HG02943 (cell line): ENCODE measurements at regions not wholly inside any gene's neighbourhood (a gene's known extent, or its start where the extent isn't known, plus 50 kb on each side); places are given as distances from the start of the nearest gene placed in this dataset.
A peak's percentile ranks its signal among the peaks of the same experiment; 100 is the strongest.

Experiments used
- ATAC-seq: cut with Tn5 transposase; IDR thresholded peaks from one replicate; pipeline ENCODE4 v1.9.1; 2021; ENCODE audit warnings: mild to moderate bottlenecking, low read depth, moderate library complexity; ENCODE audit not compliant: unreplicated experiment

GRCh38 chr4:124000233-124000632, 603.6 kb downstream of the SPRY1 start:
- no peak for ATAC-seq

GRCh38 chr4:124015766-124016165, 619.2 kb downstream of the SPRY1 start:
- no peak for ATAC-seq

DNA sequence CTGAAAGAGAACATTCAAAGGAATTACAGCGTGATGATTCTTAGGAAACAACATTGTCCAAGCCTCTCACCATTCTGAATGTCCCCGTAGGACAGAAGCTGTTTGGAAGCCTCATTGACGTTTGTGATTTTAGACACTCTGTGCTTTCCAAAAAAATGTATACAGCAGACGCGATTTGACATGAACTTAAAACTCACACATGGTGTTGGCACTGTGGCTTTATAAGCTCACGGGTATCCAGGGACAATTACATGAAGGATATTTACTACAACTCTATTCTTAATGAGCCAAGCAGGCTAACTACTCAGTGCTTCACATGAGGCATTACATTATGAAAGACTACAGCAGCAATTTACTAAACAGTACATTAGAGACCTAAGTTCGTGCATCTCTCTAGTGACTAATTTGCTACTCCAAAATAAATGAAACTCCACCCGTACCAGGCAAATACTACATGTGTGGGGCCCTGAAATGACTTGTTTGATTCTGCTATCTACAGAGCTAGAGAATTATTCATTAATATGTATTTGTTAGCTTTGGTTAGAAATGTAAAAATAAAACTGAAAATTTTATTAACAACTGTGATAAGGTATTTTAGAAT, 620.7 kb downstream of the SPRY1 start:
- no peak for ATAC-seq

- ATAC-seq, result peak; percentile 99
Measured at GRCh38 chr4:124018383-124019317, 622.1 kb downstream of the SPRY1 start.

DNA sequence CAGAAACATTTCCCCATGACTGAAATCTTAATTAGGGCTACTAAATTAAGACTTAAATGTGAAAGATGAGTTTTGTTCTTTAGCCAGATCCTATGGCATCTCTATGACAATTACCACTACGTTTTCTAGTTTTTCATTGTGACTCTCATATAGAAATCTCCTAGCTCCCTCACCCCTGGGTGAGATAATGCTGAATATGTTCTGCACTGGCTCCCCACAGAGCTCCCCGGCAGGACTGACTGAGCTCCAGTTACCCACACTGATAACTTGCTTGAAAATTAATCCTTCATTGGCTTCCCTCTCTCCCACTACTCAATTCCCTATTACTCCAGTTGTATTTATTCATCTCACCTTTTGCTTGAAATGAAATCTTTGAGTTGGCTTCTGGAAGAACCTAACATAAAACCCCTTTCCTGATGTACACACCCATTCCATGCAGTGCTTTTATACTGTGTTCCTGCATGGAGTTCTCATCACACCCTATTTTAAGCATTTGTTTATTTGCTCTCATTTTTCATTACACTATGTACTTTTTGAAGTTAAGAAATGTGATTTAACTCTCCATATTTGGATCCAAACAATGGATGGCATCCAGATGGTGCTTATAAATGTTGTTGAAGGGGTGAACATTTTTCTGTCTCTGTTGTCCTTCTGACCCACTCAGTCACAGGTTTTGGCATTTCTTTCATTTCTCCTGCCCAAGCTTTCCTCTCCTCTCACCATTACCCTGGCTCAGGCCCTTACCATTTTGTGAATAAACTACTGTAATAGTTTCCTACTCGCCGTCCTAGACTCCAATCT, 623.4 kb downstream of the SPRY1 start:
- ATAC-seq, result no peak

DNA sequence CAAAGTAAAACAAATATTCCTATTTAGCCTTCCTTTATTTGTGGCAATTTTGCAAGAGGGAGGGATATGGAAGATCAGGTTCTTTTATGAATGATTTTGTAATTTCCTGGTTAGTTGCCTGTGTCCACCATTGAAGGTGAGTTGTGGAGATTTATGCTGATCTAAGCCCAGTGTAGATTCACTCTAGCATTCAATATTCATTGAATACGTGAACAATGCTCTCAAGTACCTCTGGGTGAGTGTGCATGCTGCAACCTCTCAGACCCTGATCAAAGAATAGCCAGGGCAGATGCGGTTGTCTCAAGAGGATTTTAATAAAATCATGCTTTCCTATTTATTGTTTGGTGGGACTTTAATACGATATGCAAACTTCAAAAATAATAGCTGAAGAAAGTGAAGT, 628.4 kb downstream of the SPRY1 start:
- ATAC-seq, result no peak

DNA sequence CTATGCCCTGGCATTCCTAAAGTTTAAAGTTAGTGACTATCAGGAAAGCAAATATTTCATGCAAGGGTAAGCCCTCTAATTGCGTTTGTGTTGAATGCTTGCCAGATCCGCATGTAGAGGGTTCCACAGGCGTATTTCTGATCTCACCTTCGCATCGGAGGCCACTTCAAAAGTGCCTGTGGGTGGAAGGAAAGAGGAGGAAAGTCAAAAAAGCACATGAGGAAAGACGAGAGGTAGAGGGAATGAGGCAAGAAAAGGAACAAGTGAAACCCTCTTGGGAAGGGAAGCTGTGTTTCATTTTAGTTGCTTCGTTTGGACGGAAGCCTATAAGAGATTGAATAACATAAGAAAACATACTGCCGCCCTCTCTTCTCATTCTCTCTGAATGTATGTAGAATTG, 628.8 kb downstream of the SPRY1 start:
- ATAC-seq, result no peak

- ATAC-seq, result no peak
Measured at GRCh38 chr4:124028182-124028581, 631.6 kb downstream of the SPRY1 start.

GRCh38 chr4:124030147-124030546, 633.6 kb downstream of the SPRY1 start:
- no peak for ATAC-seq

DNA sequence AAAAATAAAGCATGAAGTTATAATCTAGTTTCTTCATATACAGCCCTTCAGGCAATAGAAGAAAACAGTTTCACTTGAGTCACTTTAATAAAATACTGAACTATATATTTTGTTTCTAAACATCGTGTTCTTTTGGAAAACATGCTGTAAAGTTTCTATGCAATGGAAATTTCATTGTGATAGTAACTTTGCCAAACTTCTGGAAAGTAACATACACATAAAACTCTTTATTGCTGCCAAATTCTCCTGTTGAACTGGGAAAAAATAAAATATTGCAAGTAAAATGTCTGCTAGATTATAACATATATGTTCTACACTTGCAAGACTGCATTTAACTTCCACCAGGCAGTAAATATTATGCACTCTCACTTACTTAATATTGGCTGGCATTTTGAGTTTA, 635.4 kb downstream of the SPRY1 start:
- ATAC-seq, result no peak

- ATAC-seq, result no peak
Measured at GRCh38 chr4:124035364-124036041, 638.9 kb downstream of the SPRY1 start.

- no peak for ATAC-seq
Measured at GRCh38 chr4:124037236-124037635, 640.6 kb downstream of the SPRY1 start.

DNA sequence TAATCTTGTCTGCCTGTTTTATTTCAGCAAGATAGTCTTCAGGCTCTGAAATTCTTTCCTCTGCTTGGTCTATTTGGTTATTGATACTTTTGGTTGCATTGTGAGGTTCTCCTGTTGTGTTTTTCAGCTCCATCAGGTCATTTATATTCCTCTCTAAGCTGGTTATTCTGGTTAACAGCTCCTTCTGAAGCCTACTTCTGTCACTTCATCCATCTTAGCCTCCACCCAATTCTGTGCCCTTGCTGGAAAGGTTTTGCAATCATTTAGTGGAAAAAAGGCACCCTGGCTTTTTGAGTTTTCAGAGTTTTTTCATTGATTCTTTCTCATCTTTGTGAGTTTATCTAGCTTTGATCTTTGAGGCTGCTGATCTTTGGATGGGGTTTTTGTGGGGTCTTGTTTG, 647.7 kb downstream of the SPRY1 start:
- ATAC-seq, result no peak

DNA sequence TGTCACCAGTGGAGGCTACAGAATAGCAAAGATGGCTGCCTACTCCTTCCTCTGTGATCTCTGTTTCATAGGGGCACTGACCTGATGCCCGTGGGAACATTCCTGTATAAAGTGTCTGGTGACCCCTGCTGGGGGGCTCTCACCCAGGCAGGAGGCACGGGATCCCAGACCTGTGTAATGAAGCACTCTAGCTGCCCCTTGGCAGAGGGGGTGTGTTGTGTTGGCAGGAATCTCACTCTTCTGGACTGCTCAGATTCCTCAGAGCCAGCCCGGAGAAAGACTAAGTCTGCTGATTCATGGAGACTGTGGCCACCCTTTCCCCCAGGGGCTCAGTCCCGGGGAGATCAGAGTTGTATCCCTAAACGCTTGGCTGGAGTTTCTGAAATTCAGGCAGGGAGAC, 648.3 kb downstream of the SPRY1 start:
- no peak for ATAC-seq

DNA sequence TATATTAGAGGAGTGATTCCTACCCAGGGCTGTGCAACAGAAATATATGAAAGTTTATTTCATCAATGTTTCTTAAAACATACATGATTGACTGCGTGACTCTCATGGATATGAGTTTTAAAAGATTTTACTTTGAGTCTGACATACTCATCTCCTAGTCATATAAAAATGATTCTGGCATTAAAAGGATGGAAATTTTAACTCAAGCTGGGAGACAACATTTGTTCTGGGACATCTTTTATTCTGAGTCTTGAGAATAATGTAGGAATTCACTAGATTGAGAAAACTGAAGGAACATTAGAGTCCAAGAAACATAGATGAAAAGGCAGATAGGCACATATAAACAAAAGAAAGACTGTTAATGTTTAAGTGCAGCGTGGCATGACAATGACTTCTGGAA, 649.6 kb downstream of the SPRY1 start:
- ATAC-seq, result no peak

DNA sequence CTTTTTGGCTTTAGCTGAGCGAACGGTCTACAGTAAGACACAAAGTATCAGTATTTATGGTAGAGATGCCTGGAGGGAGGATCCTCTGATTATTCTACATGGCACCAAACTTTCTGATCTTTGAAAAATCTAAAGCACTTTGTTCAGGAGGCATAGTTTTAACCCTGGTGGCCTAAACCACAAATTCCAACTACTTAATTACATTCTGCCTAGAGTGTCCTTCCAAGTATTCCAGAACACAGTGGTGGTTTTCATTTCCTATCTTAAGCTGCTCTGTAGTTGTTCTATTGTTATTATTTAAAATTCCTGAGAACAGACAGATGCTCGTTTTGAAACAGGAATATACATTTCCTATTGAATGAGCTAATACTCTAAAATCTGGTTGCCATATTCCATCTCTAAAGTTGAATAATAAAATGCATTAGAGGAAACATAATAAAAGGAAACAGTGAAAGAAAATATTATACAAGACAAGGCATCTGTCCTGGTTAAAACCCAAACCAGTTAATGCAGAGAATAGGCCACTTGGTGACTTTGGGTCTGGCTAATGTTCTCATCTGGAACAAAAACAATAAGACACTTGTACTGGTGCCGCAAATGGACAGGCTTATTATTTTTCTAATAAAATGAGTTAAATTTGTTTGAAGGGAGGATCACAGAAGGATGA, 657.4 kb downstream of the SPRY1 start:
- no peak for ATAC-seq

- no peak for ATAC-seq
Measured at GRCh38 chr4:124055336-124055735, 657.2 kb downstream of the ANKRD50 start.

DNA sequence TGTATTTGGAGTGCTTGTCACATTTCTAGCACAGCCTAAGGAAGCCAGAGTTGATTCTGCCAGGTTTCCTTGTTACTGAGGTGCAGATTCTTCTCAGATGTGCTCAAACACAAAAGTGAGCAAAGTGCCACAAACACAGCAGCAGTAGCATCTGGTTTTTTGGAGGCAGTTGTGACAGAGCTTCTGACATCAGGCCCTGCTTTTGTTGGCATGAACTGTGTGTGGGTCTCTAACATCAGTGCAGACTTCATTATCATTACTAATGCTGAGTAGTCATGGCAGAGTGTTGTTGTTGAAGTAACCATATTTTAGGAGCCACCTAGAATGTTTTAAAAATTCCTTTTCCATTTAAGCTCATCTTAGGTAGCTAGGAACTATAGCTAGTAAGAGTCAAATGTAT, 656.6 kb downstream of the ANKRD50 start:
- ATAC-seq, result no peak

DNA sequence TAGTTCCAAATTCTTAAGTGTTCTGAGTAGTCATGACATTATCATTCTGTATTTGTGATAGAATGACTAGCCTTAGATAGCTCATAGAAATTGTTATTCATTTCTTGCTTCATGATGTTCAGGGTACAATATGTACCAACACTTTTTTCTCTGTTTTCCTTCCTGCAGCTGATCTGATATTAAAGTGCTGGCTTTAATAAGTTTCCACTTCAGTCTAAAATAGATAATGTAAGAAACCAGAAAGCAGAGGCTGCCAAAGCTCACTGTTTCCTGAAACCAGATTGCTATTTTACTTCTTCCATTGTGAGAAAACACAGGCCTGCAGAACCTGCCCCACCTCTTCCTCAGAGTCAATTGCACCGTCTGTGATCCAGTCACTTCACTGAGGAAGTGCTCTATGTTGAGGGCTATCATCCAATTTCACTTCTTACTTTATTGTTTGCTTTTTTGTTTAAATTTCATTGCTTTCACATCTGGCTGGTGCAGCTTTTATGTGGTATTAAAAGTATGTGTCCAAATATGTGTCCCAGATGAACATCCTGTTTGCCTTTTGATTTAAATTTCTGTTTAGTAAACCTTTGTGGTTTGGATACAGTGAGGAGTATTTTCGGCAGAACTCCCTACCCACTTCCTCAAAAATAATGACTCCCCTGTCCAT, 652.1 kb downstream of the ANKRD50 start:
- no peak for ATAC-seq

GRCh38 chr4:124061413-124061812, 651.1 kb downstream of the ANKRD50 start:
- no peak for ATAC-seq
